ENCODE measurements at regions not wholly inside any gene's neighbourhood (a gene's known extent, or its start where the extent isn't known, plus 50 kb on each side); places are given as distances from the start of the nearest gene placed in this dataset.

DNA sequence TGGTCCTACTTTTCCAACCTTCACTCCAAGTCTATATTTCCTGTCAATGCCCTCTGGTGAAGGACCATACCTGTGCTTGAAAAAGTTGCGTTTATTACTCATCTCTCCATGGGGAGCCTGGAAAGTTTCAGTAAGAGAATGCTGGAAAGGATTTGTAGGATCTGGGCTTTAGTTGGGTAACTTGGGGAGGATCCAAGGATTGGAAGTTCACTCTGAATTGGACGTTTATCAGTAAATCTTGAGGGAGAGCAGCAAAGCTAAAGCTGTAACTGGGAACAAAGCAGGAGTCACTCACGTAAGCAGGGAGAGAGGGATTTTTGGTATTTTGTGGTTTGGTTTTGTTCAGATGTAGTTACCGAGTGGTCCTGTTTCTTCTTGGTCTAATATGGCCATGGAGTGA lies 51.4 kb upstream of the NPVF start:
- FAIRE-seq, result no peak

DNA sequence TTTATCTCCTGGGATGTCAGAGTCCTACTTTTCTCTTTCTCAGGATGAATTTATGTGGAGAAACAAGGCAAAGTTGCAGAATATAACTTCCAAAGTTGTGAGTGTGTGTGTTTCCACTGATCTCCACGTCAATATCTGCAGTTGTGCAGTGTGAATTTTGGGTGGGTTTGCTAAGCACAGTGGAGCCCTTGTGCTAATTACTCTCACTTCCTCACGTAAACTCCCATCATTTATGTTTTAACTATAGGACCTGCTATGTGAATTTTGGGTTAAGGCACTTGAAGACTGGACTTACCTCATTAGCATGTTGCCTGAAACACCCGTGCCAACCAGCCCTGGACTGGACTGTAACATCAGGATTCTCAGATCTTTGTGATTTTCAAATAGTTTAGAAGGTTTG lies 51.9 kb upstream of the NPVF start:
- FAIRE-seq (no peak), DNase-seq (ENCODE audit: extremely low spot score, insufficient read length, low read depth) (no peak)

More for the DNA sequence above, 51.4 kb upstream of the NPVF start:
- DNase-seq (ENCODE audit: extremely low spot score, insufficient read length, low read depth), result no peak

DNA sequence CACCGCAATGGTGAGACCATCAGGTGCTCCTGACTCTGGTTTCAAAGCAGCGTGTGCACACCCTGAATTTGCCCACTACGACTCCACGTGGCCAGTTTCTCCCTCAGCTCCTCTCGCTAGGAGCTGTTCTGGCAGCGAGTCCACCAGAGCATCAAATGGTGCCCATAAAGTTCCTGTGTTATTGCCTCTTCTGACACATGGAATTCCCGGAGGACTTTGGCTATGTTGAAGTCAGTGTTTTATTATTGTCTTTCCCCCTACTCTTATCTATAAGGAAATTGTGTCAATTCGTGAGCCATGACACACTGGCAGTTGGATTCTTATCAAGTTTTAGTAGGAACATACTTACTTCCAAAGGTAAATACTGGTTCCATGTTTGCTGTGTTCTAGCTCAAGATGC lies 53.9 kb upstream of the NPVF start:
- no peak for DNase-seq (ENCODE audit: extremely low spot score, insufficient read length, low read depth)
- no peak for FAIRE-seq

GRCh38 chr7:25286756-25287155 lies 58.5 kb upstream of the NPVF start:
- FAIRE-seq (no peak), DNase-seq (ENCODE audit: extremely low spot score, insufficient read length, low read depth) (no peak)

DNA sequence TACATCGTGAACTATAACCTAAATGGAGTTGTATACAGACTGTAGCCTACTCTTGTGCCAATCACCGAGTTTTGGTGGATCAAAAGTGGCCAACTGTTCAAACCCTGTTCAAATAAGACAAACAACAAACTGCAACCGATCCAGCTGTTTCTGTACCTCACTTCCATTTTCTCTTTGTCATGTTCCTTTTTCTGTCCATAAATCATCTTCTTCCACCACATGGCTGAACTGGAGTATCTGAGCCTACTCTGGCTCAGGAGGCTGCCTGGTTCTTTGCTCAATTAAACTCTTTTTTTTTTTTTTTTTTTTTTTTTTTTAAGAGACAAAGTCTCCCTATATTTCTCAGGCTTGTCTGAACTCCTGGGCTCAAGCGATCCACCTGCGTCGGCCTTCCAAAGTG lies 59.0 kb upstream of the NPVF start:
- FAIRE-seq, result no peak
- no peak for DNase-seq (ENCODE audit: extremely low spot score, insufficient read length, low read depth)

- FAIRE-seq, result no peak
Measured at GRCh38 chr7:25288556-25289307, 60.4 kb upstream of the NPVF start.

GRCh38 chr7:25289518-25289917 lies 61.2 kb upstream of the NPVF start:
- FAIRE-seq, result no peak
- no peak for DNase-seq (ENCODE audit: extremely low spot score, insufficient read length, low read depth)

More at GRCh38 chr7:25288556-25289307, 60.4 kb upstream of the NPVF start:
- no peak for DNase-seq (ENCODE audit: extremely low spot score, insufficient read length, low read depth)

DNA sequence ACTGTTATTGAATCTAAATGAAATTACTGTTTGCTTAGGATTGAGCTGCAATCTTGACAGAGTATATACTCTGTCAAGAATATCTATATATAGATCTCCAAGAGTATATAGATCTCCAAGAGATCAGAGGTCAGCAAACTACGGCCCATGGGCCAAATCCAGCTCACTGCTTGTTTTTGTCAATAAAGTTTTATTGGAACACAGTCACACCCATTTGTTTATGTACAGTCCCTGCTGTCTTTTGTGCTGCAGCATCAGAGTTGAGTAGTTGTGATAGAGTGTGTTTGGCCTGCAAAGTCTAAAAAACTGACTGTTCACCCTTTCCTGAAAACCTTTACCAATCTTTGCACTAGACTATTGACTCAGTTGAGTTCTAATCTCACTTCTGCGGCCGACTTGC lies 66.3 kb upstream of the NPVF start:
- no peak for FAIRE-seq

GRCh38 chr7:25295387-25295786 lies 67.1 kb upstream of the NPVF start:
- no peak for DNase-seq (ENCODE audit: extremely low spot score, insufficient read length, low read depth)
- no peak for FAIRE-seq

More for the DNA sequence above, 66.3 kb upstream of the NPVF start:
- DNase-seq (ENCODE audit: extremely low spot score, insufficient read length, low read depth), result no peak

GRCh38 chr7:25296086-25296485 lies 67.8 kb upstream of the NPVF start:
- DNase-seq (ENCODE audit: extremely low spot score, insufficient read length, low read depth), result no peak
- no peak for FAIRE-seq

DNA sequence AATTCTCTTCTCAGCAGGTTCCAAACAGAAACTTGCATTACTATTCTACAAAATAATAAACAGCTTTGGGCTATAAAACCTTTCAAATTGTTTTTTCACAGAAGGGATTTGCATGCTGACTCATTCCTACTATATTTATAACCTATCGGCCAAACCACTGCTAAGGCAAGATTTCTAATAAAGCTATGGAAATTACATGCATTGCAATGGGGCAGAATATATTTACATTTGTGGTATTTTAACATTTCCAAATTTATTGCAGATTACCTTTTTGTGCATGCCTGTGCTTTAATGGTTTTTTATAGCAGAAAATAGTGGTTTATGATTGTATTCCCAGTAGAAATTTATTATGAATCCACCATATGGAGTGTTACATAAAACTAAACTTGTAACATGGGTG lies 69.0 kb upstream of the NPVF start:
- DNase-seq (ENCODE audit: extremely low spot score, insufficient read length, low read depth), result no peak
- FAIRE-seq, result no peak

GRCh38 chr7:25303281-25304181 lies 75.2 kb upstream of the NPVF start:
- FAIRE-seq, result no peak
- no peak for DNase-seq (ENCODE audit: extremely low spot score, insufficient read length, low read depth)

DNA sequence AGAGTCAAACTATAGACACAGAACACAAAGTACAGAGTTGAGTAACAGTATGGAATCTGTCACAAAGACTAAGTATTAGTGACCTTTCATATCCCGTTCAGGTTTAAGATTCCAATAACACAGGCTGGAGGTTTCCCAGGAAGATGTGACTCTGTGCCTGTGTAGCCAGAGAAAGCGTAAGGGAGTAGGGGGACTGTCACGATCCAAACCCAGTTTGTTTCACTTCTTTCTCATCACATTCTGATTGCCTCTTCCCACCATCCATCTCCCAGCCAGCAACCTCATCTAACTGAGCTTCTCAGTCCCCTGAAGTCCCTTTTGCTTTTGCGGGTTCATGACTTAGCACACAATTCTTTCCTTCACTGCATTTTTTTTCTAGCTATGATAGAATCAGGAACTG lies 76.4 kb upstream of the NPVF start:
- FAIRE-seq (no peak), DNase-seq (ENCODE audit: extremely low spot score, insufficient read length, low read depth) (no peak)

DNA sequence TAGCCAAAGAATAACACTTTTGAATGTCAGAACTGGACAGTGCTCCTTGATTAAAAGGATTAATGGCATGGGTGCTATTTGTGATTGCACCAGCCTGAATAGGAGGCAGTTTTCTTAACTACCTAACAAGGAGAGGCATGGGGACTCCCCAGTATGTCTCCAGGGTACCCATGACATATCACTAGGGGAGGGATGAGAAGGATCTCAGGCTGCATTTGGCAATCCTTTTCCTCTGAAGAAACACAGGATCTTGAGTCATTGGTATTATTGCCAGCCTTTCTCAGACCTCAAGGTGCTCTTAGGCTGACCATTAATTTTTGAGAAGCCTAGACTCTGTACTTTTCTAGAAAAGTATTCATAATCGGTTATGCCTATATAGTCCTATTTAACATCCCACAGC lies 77.5 kb upstream of the NPVF start:
- FAIRE-seq (no peak), DNase-seq (ENCODE audit: extremely low spot score, insufficient read length, low read depth) (no peak)

GRCh38 chr7:25307624-25308023 lies 79.3 kb upstream of the NPVF start:
- DNase-seq (ENCODE audit: extremely low spot score, insufficient read length, low read depth) (no peak), FAIRE-seq (no peak)

DNA sequence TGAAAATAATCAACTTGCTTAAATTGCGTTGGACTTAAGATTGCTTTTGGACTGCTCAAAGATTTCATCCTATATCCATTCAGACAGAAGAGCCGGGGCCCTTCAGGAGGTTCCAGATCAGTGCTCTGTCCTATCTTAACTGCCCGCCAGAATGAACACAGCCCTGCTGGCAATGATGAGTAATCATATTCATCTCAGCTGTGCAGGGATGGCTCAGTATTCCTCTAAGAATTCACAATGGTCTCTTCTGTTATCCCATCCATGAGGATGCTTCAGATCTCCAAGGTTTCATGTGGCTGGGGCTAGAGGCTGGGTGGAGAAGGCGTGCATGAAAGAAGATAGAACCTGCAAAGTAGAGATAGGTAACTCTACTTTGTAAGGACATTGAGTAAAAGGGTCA lies 80.0 kb upstream of the NPVF start:
- FAIRE-seq (no peak), DNase-seq (ENCODE audit: extremely low spot score, insufficient read length, low read depth) (no peak)

DNA sequence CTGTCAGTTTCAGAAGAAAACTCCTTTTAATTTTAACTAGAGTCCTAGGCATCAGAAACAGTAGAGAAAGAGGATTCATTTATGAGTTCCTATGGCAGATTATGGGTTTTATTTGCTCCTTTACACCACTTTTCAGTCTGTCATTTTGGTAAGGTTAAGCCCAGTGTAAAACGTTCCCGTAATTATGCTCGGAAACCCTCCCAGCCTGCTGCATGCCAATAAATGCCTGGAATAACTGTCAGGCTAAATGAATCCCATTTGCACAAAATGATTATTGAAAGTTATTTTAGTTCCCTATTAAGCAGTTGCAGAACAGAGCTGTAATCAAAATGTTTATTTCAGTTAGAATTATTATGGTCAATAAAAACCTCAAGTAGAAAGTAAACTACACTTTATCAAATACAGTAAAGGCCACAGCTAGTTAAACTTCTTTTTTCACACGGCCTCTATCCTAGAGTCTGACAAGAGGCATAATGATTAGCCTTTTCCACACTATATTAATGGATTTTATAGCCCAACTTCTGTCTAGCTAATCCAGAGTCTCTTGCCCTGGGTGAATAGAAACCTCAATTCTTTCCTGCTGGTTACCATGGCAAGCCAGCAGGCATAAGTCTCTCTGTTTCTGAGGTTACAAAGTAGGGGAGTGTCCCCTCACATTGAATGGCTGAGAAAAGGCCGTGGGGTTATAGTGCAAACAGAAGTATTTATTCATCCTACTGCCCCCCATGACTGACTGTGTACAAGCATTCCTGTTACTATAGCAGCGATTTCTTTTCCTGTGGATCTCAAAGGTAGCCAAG lies 80.8 kb upstream of the NPVF start:
- FAIRE-seq (no peak), DNase-seq (ENCODE audit: extremely low spot score, insufficient read length, low read depth) (no peak)

GRCh38 chr7:25310896-25311295 lies 82.6 kb upstream of the NPVF start:
- DNase-seq (ENCODE audit: extremely low spot score, insufficient read length, low read depth) (no peak), FAIRE-seq (no peak)

DNA sequence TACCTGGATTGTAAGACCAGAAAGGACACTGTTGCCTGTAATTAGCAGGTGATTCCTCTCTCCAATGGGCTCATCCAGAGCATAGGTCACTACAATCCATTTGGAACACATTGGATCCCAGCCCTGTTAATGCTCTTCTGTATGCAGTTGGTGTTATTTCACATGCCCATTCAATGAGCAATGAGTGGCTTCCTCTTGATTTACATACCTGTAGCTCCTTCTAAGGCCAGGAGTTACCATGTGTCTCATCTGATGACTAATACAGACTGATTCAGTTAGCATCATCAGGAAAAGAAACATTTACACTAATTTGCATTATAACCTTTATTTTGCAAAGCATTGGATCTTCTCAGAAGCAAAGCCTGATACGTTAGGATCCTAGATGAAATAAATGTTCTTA lies 83.1 kb upstream of the NPVF start:
- FAIRE-seq (no peak), DNase-seq (ENCODE audit: extremely low spot score, insufficient read length, low read depth) (no peak)

- DNase-seq (ENCODE audit: extremely low spot score, insufficient read length, low read depth) (no peak), FAIRE-seq (no peak)
Measured at GRCh38 chr7:25312968-25313367, 84.7 kb upstream of the NPVF start.

- no peak for DNase-seq (ENCODE audit: extremely low spot score, insufficient read length, low read depth)
- FAIRE-seq, result no peak
Measured at GRCh38 chr7:25313526-25313925, 85.2 kb upstream of the NPVF start.
